ENCODE measurements at regions not wholly inside any gene's neighbourhood (a gene's known extent, or its start where the extent isn't known, plus 50 kb on each side); places are given as distances from the start of the nearest gene placed in this dataset.

DNA sequence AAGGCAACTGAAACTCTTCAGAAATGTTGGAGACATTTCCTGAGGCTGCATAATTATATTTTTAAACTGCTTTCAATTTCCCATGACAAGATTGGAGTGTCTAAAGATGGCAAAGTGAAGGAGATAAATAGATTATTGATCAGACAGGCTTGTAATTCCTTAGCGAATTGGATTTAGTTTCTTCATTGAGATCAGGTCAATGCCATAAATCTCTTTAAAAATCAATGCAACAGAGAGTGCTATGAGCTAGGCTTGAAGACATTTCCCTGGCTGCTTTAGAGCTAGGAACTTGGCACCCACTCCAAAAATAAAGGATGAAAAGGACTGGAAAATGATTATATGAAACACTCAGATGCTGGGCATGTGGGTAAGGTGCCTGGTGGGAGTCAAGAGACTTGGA, 828.4 kb downstream of the TLR4 start:
- no peak for DNase-seq

DNA sequence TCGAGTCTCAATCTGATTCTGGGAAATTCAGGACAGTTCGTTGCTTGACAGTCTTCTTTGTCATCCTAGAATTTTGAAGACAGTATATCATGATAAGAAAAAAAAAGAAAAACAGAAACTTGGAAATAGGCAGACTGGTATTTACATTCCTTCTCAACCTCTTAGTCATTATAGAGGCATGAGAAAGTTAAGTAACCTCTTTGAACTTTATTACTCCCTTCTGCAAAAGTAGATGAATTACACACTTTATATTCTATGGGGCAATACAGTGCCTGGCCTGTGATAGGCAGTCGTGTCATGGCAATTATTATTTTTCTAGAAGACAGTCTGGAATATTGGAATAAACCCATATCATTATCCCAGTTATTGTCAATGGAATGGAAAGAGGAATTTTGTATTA, 828.9 kb downstream of the TLR4 start:
- DNase-seq: no peak

DNA sequence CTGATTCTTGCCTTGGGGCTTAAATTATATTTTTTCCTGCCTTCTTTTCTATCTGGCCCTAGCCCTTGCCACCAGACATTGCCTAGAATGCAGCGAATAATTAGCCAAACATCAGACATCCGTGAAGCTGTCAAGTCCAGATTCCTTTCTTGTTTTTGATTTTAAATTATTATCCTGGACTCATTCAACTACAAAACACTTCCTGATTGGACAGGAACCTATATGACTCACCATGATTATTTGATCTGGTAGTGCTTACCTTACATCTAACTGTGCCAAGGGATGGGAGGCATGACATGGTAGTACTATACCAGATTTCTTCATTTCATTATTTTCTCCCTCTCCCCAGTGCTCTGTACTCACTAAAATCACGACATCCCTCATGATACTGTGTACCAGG, 829.6 kb downstream of the TLR4 start:
- DNase-seq: no peak

DNA sequence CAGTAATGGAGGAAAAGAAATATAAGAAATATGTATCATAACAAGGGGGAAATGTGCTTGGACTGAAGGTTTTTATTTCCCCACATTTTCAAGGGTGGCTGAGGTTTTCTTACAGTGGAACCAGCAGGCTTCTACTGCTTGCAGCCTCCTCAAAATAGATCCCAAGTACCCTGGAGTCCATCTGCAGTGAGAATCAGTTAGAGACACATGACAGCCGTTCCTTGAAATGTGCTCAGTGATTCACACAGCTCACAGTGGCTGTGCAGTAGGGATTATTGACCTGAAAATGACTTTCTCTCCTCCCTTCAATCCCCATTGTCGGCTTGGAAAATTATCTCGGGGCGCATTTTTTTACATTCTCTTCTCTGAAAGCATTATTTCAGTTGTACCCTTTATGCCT, 832.0 kb downstream of the TLR4 start:
- no peak for DNase-seq

DNA sequence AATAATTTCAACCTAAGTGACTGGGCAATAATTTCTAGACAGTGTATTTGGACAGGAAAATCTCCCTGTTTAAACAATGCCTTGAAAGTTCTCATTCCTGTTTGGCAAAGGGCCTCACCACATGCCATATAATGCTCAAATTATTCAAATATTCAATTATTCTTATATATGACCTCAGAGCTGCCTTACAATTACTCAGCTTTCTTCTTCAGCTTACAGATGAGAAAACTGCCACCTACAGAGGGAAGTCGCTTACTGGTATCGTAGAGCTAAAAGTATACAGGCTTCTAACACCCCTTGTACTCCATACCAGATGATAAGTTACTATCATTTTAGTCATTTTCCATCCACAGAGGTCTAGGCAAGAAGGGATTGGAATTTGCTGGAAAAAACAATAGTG, 830.3 kb downstream of the BRINP1 start:
- DNase-seq: no peak

DNA sequence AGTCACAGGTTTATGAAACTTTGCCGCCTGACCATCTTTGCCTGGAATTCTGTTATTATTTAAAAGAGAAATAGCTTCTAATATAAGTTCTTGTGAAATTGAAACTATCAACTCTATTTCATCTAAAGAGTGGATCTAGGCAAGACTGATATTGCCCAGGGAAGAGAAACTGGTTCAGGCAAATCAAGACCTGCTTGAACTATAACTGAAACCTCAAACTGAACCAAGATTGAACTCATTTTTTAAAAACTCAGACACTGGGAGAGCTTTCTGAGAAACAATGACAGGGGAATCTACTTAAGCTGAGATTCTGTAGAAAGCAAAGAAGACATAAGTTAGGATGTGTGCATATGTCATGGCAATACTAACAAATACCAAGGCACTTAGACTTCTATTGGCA, 815.8 kb downstream of the BRINP1 start:
- no peak for DNase-seq

DNA sequence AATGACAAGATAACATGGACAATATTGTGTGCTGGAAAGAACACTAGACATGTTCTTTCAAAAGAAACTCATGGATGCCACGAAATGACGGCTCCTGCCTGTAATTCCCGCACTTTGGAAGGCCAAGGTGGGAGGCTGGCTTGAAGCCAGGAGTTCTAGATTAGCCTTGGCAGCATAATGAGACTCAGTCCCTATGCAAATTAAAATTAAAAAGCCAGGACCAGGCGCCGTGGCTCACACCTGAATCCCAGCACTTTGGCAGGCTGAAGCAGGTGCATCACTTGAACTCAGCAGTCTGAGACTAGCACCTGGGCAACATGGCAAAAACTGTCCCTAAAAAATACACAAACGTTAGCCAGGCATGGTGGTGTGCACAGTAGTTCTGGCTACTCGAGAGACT, 814.2 kb downstream of the BRINP1 start:
- DNase-seq: no peak

DNA sequence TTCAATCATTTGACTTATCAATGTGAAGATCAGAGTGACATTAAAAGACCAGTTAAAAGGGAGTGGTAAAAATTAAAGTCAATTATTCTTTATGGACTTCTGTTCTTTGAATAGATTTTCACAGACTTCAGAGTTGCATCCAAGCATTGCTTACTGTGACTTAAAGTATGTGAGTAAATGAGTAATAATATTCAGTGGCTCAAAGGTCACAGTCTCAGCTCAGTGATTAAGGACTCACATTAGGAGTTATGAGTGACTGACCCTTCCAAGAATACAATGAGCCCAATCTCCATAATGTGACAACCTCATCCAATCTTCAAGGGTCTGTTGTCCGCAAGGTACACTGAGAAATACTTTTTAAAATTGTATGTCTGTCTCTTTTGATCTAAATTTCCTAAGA, 811.2 kb downstream of the BRINP1 start:
- DNase-seq: no peak

DNA sequence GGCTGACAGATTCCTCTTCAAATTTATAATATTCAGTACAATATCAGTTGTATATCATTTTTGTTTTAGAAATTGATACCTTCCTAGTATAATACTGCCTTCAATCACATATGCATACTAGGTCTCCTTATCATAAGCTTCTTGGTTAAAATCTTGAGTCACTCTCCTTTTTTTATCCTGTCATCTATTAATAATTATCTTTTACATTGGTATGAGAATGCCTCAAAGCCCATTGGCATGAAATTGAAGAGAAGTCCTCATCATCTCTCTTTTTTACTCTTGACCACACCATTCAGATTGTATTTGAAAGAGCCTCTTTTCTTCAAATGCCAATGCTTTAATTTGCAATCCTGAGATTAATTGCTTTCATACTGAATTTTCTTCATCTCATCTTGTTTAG, 810.3 kb downstream of the BRINP1 start:
- no peak for DNase-seq

DNA sequence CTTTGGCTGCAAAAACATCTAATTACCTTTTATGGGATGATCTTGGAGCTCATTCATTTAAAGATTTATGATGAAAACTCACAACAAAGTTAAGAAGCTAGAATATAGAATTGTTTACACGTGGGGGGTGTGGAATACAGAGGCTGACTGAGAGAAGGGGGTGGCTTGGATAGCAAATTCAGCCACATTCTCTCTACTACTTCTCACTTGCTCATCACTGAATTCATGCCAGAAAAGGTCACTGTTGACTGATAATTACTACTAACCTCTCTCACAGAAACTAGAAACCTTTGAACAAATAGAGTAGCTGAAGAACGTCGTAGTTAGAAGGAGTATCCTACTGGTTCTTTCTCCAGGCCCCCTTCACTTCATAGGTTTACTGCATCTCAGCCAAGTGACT, 808.2 kb downstream of the BRINP1 start:
- DNase-seq: no peak

DNA sequence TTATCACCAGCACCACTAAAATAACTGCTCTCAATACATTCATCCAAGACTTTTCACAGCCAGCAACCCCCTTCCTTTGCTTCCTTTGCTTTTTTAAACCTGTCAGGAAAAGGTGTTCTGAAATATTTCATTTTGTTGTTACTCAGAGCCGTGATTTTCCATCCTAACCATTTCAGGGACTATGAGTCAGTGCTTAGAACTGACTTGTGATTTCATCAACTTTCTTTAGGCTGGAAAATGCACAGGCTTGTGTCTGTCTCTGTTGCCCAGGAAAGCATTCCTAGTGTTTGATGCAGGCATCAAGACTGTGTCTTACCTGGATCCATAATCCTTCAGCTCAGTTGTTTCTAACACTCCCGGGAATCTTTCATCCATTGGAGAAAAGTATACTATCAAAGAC, 805.6 kb downstream of the BRINP1 start:
- no peak for DNase-seq

DNA sequence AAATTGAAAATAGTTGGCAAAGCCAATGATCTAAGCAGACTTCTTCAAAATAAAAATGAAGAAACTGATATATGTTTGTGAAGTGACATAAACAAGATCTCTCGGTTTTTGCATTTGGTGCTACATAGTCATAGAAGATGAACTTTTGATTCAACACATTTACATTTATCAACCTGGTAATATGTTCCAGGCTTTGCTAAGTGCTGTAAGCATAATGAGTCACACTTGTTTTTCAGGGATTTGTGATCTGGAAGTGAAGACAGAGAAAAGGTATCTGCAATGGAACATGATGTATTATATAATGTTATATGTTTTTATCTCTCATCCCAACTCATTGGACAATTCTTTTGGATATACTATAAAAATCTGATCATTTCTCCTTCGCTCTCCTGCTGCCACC, 801.4 kb downstream of the BRINP1 start:
- no peak for DNase-seq

DNA sequence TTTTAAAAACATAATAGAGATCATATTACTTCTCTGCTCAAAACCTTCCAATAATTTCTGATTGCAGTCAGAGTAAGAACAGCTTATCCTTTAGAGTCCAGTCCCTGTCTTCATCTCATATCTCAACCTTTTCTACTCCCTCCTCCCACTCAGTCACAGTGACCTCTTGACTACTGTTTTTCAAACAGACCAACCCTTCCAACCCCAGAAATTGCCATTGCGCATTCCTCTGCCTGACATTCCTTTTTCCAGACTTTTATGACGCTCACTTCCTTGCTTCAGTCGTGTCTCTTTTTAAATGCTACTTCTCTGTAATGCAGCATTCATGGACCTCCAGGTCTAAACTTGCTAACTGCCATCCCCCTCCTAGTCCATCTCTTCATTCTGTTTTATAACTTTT, 800.5 kb downstream of the BRINP1 start:
- no peak for DNase-seq

DNA sequence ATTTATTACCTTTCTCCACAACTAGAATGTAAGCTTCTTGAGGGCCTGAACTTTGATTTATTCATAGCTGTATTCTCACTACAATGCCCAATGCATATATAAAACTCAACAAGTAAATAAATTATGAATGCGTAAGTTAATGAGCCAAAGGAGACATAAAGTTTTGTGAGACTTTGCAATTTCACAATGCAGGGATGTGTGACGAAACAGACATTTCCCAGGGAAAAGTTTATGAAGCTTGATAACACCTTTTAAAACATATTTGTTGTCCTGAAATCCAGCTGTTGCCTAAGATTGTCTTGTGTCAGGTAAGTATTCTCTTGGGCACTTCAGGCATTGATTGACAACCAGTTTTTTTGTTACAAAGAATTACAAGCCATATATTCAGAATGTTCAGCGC, 800.1 kb downstream of the BRINP1 start:
- DNase-seq: no peak

DNA sequence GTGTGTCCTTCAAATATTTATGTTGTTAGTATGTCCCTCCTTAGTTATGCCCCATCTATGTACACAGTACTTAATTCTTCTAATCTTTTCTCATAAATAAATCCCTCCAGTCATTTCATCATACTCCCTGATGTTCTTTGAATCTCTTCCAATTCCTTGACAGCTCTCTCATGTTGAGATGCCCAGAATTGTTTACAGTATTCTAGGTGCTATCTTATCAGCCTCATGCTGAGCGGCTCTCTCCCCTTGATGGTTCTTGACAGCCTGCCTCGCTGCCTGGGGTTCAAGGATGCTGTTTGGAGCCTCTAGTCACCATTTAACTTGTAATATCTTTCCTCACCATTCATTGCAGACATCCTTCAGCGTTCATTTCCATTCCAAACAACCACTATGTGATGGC, 799.2 kb downstream of the BRINP1 start:
- DNase-seq: no peak

DNA sequence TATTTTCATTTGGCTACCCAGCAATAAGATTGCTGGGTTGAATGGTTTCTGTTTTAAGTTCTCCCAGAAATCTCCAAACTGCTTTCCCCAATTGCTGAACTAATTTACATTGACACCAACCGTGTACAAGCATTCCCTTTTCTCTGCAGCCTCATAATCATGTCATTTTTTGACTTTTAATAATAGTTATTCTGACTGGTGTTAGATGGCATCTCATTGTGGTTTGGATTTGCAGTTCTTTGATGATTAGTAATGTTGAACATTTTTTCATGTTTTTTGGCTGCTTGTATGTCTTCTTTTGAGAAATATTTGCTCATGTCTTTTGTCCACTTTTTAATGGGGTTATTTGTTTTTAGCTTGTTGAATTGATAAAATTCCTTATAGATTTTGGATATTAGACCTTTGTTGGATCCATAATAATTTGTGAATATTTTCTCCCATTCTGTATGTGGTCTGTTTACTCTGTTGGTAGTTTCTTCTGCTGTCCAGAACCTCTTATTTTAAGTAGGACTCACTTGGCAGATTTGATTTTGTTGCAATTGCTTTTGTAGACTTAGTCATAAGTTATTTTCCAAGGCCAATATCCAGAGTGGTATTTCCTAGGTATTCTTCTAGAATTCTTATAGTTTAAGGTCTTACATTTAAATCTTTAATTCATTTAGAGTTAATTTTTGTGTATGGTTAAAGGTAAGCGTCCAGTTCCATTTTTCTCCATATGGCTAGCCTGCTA, 793.7 kb downstream of the BRINP1 start:
- DNase-seq: no peak

DNA sequence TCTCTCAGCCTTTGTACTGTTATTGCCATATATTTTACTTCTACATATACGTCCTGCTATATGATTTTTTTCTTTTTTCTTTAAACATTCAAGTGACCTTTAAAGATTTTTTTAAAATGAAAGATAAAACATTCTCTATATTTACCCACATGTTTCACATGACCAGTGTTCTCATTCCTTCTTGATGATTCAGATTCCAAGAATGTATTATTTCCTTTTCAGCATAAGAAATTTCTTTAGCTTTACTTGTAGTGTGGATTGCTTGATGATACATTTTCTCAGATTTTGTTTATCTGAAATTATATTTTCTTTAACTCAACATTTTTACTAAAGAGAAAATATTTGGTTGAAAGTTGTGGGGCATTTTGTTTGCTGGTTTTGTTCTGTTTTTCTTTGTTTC, 792.1 kb downstream of the BRINP1 start:
- no peak for DNase-seq

DNA sequence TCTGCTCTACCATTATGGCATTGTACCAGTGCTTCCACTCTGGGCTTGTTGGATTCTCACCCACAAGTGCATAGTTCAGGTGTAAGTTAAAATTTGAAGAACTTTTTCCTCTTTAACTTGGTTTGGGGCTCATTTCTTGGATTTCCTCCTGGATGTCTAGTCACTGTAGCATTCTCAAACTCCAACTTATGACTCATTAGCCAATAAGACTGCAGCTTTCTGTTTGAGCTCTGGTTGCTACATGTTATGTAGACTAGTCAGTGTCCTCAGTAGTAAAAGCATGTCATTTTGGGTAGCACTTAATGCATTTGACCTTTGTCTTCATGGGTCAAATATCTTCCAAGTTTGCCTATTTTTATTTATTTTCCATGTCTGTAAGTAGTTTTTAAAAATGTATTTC, 790.8 kb downstream of the BRINP1 start:
- no peak for DNase-seq

DNA sequence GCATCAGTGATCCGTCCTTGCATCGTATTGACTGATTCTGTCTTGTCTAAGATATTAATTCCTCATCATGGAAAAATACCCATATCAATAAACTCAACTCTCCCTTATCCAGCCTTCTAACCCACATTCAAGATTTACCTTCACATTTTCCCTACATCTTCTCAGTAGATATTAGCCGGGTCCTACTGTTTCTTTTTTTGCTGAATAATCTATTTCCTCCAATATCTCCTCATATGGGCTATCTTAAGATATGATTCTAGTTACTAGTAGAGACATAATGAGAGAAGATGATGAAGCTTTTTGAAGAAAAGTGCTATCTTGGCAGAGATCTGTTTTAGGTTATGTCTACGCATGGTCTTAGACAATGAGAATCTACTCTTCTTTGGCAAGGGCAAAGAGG, 785.8 kb downstream of the BRINP1 start:
- DNase-seq: no peak

DNA sequence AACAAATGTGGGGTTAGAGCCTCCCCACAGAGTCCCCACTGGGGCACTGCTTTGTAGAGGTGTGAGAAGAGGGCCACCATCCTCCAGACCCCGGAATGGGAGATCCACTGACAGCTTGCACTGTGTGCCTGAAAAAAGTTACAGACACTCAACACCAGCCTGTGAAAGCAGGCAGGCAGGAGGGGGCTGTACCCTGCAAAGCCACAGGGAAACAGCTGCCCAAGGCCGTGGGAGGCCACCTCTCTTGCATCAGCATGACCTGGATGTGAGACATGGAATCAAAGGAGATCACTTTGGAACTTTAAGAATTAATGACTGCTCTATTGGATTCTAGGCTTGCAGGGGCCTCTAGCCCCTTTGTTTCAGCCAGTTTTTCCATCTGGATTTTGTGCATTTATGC, 782.3 kb downstream of the BRINP1 start:
- DNase-seq: no peak

DNA sequence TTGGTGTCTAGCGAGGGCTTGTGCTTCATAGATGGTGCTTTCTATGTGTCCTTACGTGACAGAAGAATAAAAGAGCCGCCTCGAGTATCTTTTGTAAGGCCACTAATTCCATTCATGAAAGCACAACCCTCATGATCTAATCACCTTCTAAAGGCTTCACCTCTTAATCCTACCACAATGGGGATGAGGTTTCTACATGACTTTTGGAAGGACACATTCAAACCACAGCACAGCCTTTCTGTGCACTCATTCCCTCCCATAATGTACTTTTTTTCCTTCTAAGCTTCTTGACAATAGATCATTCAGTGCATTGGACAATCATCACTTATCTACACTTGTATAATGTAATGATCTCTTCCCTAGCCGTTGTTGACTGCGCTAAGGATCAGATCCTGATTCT, 774.8 kb downstream of the BRINP1 start:
- DNase-seq: no peak

DNA sequence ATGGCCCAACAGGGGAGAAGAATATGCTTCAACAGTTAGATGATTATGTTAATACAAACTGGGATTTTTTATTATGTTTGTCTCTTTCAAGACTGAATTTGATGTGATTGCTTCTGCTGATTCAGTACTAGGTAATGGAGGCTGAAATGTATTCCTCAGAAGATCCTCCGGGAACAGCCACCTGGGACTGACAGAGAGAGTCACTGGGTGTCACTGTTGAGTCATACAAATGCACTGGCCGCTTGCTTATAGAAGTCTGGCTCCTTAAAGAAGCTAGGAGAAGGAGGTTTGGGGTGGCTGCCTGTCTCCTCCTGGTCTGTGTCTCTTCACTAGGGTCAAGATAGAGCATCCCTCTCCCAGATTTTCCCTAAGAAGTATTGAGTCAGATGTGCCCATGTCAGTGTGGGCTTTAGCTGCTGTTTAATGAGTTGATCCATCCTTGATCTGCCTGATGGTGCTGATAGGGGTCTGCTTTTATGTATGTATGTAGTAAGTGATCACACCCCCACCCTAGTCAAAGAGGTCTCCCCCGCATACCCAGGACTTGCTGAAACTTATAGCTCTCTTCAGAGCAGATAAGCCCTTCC, 773.4 kb downstream of the BRINP1 start:
- DNase-seq: no peak

DNA sequence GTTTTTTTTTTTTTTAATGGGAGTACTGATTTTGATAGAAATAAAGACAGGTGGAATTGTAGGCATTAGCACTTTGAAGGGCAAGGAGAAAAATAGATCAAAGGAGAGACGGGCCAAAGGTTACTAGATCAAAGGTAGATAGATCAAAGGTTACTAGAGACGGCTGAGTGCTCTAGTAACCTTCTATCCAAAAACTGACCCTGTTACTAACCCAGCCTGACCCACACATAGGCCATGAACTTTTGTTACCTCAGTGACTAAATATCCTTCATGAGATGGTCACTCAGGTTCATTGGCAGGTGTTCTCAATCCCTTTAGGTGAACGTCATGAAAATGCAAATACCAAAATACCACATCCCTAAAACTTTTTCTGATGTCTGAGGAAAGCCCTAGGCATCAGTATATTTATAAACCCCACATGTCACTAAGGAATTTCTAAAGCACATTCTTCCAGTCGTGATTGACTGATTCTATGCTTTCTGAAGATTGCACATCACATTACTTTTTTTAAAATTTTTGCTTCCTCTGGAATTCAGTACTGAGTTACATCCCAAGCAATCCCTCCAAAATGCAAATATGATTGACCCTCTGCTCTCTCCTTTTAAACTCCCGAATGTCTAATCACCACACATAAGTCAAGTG, 772.7 kb downstream of the BRINP1 start:
- no peak for DNase-seq

DNA sequence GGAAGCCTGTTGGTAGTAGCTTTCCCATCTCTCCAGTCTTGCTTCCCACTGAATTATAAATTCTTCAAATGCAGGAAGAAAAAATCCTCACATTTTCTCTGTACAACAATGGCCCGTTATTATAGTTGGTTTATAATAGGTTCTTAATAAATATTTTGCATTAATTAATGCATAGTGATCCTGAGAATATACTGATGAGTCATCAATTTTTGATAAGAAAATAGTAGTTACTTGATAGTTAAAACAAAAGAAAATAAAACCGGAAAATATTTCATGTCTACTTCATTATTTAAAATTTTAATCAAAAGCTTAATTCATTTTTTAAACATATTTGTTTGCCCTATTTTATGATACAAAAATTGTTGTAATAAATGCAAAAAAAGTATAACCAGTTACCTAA, 762.6 kb downstream of the BRINP1 start:
- no peak for DNase-seq

Data from activated naive CD4-positive, alpha-beta T cell treated with anti-CD3 and anti-CD28 coated beads, Interleukin-2, amount 50 U/mL, for 16 hours (primary cell).